B cell (primary cell): ENCODE measurements at regions not wholly inside any gene's neighbourhood (a gene's known extent, or its start where the extent isn't known, plus 50 kb on each side); places are given as distances from the start of the nearest gene placed in this dataset.

Experiments used
- EZH2 ChIP-seq: IDR thresholded peaks from 2 replicates; pipeline ENCODE4 v1.6.1; 2012; ENCODE audit warnings: borderline replicate concordance, low read depth, mild to moderate bottlenecking, moderate library complexity, low read length; ENCODE audit not compliant: insufficient read depth, poor library complexity, severe bottlenecking
- TF ChIP-seq, protein P1 (sequence below): fragments of 200-600 bp; IDR thresholded peaks from one replicate; pipeline ENCODE4 v1.8.0; 2022; ENCODE audit warnings: antibody characterized with exemption, mild to moderate bottlenecking

- TF ChIP-seq, protein P1, sequence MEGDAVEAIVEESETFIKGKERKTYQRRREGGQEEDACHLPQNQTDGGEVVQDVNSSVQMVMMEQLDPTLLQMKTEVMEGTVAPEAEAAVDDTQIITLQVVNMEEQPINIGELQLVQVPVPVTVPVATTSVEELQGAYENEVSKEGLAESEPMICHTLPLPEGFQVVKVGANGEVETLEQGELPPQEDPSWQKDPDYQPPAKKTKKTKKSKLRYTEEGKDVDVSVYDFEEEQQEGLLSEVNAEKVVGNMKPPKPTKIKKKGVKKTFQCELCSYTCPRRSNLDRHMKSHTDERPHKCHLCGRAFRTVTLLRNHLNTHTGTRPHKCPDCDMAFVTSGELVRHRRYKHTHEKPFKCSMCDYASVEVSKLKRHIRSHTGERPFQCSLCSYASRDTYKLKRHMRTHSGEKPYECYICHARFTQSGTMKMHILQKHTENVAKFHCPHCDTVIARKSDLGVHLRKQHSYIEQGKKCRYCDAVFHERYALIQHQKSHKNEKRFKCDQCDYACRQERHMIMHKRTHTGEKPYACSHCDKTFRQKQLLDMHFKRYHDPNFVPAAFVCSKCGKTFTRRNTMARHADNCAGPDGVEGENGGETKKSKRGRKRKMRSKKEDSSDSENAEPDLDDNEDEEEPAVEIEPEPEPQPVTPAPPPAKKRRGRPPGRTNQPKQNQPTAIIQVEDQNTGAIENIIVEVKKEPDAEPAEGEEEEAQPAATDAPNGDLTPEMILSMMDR = no peak
- TF ChIP-seq EZH2 = no peak
These were observed 407.4 kb upstream of the ZNF507 start for GRCh38 chr19:31937983-31938382.
